ENCODE measurements at regions not wholly inside any gene's neighbourhood (a gene's known extent, or its start where the extent isn't known, plus 50 kb on each side); places are given as distances from the start of the nearest gene placed in this dataset.
"Not testable (repeated sequence)": the region's sequence is repeated elsewhere in the genome, so short reads cannot be mapped to it uniquely, and the experiment has no call there.

DNA sequence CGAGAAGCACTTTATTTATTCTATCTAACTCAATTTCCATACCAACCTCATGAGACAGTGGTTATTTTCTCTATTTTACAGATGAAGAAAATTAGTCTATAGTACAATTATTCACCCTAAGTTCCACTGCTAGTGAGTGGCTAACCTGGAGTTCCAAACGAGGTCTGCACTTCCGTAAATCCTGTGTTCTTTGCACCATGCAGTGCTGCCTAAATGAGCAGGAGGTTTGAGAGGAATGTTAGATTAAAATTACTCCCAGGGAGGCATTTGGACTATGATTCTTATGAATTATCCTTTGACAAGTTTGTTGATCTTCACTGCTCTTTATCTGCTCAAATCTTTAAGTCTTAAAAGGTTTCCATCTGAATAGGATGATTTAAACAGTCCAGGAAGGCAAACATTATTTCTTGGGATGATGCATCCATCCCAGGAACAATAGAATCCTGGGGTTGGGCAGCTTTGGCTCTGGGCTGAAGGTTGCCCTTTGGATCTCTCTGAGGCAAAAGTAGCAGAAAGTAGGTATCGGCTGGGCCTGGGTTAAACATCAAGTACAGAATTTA is 400.8 kb downstream of the REEP3 start:
- no peak for DNase-seq (ENCODE audit: low read depth)

DNA sequence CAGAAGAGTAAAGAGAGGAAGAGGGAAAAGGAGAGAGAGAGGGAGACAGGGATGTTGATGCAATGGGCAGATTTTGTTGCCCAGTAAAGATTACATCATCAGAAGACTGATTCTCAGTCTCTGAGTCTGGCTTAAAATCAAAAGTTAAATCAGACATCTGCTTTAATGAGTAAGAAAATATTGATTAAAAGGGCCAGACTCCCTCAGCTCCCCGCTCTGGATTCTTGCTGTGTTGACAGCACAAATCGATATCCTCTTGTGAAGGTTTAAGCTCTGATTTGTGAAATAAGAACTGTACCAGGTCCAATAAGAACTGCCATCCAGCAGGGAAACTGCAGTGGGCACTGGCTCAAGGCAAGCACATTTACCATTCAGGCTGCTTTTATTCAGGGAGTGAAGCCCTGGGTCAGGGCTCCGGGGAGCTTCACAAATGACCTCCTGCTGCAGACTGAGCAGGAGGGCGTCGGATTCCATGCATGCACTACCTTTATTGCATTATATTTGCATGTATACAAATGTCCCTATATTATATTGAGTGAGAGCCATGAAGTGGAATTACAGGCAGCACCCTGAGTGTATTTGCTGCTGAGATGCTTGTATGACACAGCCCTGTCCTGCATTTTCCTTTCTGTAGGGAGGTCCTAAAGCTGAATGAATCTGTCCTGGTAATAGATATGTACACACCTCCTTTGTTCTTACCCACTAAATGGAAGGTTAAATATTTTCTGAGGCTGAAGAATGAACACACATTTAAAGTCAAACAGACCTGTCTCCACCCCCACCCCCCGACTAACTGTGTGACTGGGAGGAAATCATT is 401.5 kb downstream of the REEP3 start:
- DNase-seq (ENCODE audit: low read depth): no peak

DNA sequence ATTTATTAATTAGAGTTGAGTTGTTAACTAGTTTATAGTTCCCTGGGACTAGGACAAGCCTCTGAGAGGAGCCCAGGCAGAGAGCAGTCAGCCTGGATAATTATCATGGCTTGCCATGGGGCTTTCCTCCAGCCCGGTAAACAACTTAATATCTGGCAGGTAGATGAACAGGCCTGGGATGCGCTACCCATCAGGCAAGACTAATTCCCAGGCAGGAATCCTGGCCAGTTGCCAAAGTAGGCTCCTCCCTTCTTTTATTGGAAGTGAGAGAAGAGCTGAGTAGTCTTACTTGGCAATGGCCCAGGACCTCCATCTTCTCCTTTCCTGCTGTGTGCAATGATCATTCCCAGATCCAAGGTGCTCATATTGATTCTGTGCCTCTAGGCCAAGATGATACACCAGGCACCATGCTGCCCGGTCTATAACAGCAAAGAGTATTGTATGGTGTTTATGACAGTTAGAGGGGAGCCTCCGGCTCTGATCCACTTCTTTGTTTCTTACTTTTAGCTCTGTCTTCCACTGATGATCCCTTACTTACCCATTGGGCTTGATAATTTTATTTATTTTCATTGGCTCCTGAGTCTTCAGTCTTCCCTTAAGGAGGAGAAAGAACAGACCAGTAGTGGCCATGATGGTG is 408.7 kb downstream of the REEP3 start:
- no peak for DNase-seq (ENCODE audit: low read depth)

DNA sequence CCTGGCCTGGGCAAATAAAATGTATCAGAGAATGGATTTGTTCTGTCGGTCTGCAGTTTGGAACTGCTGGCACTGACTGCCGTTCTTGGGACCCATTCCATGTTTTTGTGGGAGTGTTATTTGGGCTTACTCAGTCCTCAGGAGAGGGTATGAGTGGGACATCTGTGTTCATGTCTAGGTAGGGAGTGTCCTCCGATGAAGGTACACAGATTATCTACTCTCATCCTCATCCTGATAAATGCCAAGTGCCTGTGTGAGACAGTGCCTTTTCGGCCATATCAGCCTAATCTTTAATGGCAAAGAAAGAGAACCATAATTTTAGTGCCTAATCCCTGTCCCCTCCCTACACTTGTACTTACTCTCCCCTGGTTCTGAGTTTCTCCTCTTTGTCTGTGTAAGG is 409.4 kb downstream of the REEP3 start:
- DNase-seq (ENCODE audit: low read depth): no peak

DNA sequence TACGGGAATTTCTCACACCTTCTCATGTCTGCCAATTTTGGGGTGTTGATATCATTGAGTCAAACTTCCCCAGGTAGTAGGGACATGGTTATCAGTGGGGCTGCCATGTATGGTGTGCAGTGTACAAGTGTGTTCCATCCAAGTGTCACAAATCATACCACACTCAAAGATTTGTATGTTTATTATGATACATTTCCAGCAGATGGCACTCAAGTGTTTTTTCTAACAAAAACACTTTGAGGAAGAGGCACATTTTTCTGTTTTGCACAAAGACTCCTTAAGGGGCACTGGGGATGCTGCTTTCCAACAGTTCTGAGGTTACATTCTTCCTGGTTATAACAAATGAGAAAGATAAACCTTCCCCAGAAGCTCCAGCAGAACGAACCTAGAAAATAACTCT is 414.5 kb downstream of the REEP3 start:
- no peak for DNase-seq (ENCODE audit: low read depth)

DNA sequence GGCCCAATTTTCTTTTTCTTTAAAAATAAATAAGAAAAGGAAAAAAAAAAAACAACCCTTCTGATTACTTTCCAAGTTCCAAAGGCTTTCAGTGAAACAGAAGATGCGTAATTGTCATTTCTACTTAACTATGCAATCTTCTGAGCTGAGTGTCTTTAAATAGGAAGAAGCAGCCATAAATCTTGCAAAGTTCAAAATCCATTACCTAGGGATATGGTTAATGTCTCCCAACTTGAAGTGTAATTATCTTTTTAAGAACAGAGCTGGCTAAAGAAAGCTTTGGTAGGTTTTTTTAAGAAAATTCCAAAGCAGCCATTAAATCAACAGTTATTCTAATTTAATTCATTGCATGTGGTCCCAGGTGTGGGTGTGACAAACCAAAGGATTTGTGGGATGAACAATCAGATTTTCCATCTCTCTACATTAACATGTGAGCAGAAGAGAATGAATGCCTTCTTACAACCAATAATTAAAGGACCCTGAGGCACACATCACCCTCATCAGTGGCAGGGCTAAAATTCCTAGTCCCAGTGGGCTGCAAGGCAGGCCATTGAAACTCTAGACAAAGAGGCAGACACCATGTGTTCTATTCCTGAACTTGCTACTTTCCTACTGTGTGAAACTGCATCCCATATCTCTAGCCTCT is 419.2 kb downstream of the REEP3 start:
- no peak for DNase-seq (ENCODE audit: low read depth)

DNA sequence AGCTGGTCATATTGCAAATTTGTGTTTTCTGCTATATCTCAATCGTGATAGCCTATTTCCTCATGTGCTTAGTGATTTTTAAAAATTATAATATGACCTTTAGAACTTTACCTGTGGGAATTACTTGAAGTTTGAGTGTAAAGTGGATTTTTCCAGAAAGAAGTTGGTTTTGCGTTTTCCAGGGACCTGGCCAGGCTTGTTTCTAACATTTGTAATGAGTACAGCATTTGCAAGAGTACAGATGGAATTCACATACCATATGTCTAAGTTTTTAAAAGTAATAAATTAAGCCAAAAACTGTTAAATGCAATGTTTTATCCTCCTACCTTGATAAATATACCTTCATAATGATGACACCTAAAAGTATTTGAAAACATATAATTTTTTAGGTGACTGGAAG is 443.2 kb downstream of the REEP3 start:
- DNase-seq (ENCODE audit: low read depth): no peak

DNA sequence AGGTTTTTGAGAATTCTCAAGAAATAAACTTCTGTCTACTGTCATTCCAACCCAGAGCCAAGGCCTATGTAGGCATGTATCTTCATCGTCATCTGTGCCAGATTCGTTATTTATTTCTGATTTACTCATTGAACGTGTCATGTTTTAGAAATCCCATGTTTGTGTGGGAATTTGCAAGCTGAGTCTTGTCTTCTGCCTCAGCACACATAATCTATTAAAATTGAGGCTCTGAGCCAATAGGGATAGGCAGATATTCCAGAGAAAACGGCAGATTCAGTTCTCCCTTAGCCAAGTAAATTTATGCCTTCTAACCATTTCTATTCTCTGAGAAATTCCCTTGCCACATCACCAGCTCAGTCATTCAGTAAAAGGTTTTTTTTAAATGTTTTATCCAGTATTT is 444.6 kb downstream of the REEP3 start:
- DNase-seq (ENCODE audit: low read depth): no peak

DNA sequence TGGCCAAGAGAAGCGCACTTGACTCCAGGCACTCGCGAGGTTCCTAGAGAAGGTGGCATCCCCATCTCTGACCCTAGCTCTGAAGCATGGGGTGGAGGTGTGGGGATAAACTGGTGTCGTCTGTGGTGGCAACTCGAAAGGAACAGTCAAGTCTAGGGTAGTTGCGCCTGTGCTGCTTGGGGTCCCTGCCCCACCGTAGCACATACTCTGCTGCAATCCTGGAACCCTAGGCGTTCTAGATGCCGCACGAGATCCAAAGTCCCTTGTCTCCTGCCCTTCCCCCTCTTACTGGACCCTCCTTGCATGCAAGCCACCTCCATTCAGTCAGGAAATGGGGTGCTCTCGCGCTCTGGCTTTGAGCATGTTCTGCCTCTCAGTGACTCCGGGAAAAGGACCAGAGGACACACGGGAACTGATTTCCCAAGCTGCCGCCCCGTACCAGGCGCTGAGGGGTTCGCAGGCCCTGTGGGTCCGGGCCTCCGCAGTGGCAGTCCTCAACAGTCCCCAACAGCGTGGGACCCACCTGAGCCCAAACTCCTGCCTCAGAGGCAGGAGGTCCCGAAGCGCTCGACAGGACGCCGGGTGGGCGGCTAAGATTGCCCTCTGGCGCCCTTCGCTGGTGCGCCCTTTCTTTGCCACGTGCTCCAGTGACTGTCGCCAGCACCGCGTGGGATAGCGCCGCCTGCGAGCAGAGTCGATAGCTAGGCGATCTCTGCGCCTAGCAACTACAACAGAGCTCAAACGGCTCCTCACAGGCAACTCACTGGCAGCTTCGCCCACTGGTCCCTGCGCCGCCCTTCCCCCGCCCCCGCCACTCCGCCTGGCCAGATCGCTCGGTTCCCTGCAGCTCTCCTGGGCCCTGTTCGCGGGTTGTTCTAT is 452.0 kb downstream of the REEP3 start:
- no peak for DNase-seq (ENCODE audit: low read depth)

DNA sequence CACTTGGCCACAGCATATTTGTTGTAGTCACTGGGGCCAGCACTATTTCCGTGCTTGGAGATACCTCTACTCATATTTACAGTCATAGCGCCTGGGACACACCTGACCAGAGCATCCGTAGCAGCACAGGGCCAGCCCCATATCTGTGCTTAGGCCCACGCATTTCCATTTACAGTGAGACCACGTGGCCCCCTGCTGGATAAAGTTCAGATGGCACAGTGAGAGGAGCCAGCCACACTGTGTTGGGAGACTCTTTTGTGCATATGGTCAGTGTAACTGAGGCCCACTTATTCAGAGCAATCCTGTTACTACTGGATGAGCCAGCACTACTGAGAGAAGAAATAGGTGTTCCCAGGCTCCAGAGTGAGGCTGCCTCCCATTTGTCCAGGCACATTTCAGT is 455.3 kb downstream of the REEP3 start:
- no peak for DNase-seq (ENCODE audit: low read depth)

DNA sequence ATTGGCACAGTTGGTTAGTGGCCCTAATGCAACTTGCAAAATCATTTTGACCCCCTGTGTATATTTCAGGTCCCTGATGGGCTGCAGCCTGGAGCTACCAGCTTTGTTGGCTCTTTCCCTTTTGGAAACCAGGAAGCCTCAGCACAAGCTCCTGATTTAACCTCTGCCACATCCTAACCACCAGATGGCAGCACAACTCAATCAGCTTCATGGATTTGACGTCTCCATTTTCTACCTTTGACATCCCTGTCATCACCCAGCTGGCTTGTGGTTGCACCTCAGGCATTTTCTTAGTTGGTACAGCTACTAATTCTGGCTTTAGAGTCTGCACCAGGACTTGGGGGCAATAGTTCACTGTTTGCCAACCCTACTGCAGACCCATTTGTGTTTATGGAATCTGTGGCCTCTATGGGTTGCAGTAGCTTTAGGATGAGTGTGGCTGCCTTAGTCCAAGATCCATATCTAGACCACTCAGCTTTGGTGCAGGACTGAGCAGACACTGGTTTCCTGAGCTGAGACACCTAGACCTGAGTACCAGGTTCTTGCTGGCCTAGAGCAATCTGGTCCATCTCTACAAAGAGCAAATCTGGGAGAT is 456.2 kb downstream of the REEP3 start:
- DNase-seq (ENCODE audit: low read depth): no peak

DNA sequence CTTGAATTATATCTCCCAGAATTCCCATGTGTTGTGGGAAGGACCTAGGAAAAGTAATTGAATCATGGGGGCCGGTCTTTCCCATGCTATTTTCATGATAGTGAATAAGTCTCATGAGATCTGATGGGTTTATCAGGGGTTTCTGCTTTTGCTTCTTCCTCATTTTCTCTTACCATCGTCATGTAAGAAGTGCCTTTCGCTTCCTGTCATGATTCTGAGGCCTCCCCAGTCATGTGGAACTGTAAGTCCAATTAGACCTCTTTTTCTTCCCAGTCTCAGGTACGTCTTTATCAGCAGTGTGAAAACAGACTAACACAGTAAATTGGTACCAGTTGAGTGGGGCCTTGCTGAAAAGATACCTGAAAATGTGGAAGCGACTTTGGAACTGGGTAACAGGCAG is 459.7 kb downstream of the REEP3 start:
- not testable (repeated sequence) for DNase-seq (ENCODE audit: low read depth)

DNA sequence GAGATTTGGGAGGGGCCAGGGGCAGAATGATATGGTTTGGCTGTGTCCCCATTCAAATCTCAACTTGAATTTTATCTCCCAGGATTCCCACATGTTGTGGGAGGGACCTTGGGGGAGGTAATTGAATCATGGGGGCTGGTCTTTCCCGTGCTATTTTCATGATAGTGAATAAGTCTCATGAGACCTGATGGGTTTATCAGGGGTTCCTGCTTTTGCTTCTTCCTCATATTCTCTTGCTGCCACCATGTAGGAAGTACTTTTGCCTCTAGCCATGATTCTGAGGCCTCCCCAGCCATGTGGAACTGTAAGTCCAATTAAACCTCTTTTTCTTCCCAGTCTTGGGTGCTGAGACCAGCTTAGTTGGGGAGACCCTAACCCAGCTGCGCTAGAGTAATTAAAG is 462.9 kb downstream of the REEP3 start:
- not testable (repeated sequence) for DNase-seq (ENCODE audit: low read depth)

DNA sequence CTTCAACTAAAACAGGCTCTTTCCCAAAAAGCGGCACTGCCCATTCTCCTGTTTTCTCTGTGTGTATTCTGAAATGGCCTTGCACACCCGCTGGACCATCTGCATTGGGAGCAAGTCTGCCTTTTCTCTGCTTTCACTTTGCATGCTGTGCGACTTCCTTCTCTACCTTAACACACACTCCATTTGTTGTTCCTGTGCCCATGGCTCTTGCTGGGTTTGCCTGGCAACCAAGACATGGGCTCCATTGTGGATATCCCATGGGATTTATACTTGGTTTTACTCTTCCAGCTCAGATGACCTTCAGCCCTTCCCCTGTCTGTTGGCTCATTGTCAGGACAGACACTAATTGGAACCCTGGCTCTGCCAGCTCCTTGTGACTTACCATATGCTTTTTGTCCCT is 465.3 kb downstream of the REEP3 start:
- no peak for DNase-seq (ENCODE audit: low read depth)

DNA sequence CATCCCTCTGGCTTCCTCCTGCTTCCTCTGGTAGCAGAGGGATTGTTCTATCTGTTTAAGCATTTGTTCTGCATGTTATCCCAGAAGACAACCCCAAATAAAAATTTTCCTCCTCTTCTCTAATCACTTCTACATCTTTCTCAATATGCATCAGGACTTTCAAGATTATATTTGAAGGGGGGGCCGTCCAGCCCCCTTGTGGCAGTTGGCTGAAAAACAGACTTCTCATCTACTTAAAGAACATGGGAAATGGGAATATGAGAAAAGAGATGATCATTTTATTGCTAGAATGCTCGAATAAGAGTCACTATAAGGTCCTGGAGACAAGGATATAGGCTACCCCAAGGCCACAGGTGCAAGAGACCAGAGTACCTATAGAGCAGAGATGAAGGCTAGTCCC is 466.0 kb downstream of the REEP3 start:
- no peak for DNase-seq (ENCODE audit: low read depth)

DNA sequence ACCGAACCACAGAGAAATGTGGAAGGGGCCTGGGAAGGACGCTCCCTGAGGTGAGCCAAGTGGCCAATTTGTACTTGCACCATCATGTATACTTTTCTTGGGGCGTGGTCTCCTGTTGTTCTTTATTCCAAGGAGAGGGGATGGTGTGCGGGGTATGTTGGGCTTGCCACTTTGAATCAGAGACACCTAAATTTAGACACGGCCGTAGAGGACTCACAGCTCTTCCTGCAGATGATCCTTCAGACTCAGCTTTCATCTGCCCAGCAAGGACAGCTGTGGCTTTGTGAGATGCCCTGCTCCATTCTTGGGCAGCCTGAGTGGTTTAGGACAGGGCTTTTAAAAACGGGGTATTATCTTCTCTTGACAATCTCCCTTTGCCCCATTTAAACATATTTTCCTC is 473.2 kb downstream of the REEP3 start:
- no peak for DNase-seq (ENCODE audit: low read depth)

DNA sequence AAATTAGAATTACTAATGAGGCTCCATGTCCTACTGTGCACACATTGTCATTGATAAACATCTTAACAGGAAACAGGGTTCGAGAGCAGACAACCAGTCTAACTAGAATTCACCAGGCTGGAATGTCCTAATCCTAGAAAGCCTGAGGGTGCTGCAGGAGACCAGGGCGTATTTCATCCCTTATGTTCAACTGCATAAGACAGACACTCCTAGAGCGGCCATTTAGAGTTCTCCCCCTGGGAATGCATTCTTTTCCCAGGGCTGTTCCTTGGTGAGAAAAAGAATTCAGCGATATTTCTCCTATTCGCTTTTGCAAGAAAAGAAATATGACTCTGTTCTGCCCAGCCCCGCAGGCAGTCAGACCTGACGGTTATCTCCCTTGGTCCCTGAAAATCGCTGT is 486.0 kb downstream of the REEP3 start:
- no peak for DNase-seq (ENCODE audit: low read depth)

DNA sequence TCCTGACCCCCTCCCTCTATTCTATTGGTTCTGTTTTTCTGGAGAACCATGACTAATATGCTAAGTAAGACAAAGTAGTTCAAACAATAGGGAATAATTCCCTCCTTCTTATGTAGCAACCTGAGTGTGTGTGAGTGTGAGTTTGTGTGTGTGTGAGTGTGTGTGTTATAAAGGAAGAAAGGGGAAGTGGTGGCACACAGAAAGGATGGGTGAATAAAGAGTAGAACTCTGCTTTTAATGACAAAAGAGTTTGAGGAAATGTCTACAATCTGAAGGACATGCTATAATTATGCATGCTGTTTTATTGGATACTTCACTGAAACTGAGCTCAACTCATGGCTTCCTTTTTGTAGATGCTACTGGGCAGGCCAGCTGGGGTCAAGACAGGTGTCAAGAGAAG is 489.5 kb downstream of the REEP3 start:
- no peak for DNase-seq (ENCODE audit: low read depth)

DNA sequence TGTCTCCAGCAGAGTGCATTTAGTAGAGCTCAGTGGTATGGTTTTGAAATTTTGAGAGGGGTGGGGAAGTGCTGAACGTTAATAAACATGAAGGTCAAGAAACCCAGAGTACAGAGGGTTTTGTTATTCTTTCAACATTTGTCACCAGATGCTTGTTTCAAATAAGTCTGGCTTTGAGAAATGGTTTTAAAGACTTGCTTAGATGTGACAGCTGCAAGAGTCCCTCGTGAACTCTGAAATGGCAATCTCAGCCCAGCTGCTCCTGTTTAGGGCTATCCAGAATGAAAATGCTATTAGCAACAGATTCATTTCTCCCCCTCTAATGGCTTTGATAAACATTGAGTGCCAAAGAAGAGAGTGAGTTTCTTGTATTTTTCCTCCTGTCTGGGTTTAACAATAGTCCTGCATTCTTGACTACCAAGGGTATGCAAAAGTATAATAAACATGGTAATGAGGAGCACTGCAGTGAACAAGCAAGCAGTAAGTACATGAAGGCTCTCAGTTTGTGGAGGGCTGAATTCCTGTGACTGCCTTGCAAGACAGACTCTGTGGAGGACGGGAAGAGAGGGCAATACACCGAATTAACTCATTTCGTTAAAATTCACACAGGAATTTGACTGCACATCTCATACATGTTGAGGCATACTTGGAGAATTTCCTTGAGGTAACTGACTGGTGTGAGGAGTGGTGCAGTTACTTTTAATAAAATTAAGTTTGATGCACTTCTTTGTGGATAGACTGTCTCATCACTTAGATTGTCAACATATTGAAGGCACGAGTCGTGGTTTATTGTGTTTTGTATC is 490.9 kb downstream of the REEP3 start:
- no peak for DNase-seq (ENCODE audit: low read depth)

DNA sequence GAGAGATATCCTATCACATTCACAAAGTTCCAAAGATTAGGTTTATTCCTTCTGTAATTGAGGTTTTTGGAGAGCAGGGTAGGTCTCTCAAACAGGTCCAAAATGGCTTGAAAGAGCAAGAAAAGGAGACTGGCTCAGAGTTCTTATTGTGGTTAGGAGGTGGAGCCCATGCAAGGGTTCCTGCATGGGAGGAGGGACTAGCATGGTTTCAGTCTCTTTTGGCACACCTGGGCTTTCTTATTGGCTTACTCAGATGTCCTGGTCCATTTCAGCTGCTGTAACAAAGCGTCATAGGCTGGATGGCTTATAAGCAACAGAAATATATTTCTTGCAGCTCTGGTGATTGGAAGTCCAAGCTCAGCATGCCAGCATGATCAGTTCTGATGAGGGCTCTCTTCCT is 493.1 kb downstream of the REEP3 start:
- no peak for DNase-seq (ENCODE audit: low read depth)

DNA sequence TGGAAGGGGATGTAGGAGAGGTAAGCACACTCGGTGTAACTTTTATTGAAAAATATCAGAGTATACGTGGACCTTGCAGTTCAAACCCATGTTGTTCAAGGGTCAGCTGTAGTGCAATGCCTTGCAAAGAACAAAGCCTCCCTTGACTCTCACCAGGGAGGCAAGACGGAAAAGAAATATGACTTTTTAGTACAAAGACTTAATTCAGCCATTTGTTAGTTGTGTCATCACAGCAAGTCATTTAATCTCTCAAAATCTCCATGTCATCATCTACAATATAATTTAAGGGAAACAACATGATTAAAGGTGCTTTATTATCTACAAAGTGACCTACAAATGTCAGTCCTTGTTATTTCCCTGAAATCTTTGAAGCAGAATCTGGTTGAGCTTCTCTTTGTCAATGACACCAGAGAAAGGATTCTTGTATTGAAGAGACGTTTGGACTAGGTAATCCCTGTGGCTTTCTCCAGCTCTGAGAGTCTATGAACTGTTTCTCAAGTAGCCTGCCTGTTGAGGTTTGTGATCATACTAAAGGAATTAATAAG is 502.8 kb downstream of the REEP3 start:
- no peak for DNase-seq (ENCODE audit: low read depth)
